HepG2 (cell line): ENCODE measurements at regions not wholly inside any gene's neighbourhood (a gene's known extent, or its start where the extent isn't known, plus 50 kb on each side); places are given as distances from the start of the nearest gene placed in this dataset.

Source experiments
- ATAC-seq: fragments of 200-7000 bp; cut with Tn5 transposase; 3 replicates; pipeline ENCODE4 v1.9.1; 2020; ENCODE audit warnings: mild to moderate bottlenecking, moderate library complexity
- BruUV-seq: library from RNA; stranded (reverse); fragments of 400-500 nt; replicated peaks from 2 replicates; lab custom pipeline; 2021; lab: Mats Ljungman, UMichigan
- CTCF ChIA-PET: fragments of 300-600 bp; formaldehyde crosslinking; extraction: SDS; loops from one replicate; lab custom pipeline; 2021; ENCODE audit warnings: low total read pairs, inconsistent platforms, low intra/inter-chr PET ratio; lab: Yijun Ruan, JAX
- POLR2A ChIA-PET: fragments of 350-600 bp; sonication (Branson Sonifier 250); formaldehyde crosslinking; loops from one replicate; lab custom pipeline; 2020; ENCODE audit warnings: antibody characterized with exemption, inconsistent platforms; lab: Yijun Ruan, JAX
- DNase-seq: peaks from one replicate; pipeline ENCODE4 v3.0.0-alpha.2; 2015; ENCODE audit warnings: low spot score
- FAIRE-seq: peaks from 3 replicates; lab custom pipeline; 2011; peaks lifted over from hg19 to GRCh38; lab: Jason Lieb, UNC
- H2AFZ ChIP-seq: one replicate; pipeline ENCODE4 v1.6.1; 2011; ENCODE audit warnings: low read length, inconsistent platforms
- H3K27ac ChIP-seq: fragments of 300-600 bp; 3 replicates; pipeline ENCODE4 v1.8.0; 2011; ENCODE audit warnings: mixed run types, mild to moderate bottlenecking, mixed read lengths, low read length, inconsistent platforms; ENCODE audit not compliant: insufficient read depth; ENCODE audit errors: extremely low read length
- H3K27me3 ChIP-seq, 2 experiments: fragments of 200-600 bp in 1 of 2; 2 replicates in 1 of 2; 3 replicates in 1 of 2; pipeline versions ENCODE4 v1.6.0 to v1.8.0; 2011; ENCODE audit warnings: low read length in 2 of 2, mild to moderate bottlenecking in 2 of 2, moderate library complexity in 2 of 2, inconsistent platforms in 1 of 2; ENCODE audit not compliant: insufficient read depth in 2 of 2, control insufficient read depth in 1 of 2
- H3K36me3 ChIP-seq, 2 experiments: fragments of 200-600 bp in 1 of 2; replicated peaks in 1 of 2; 2 replicates in 1 of 2; 3 replicates in 1 of 2; pipeline versions ENCODE4 v1.5.1 to v1.8.0; 2011; ENCODE audit warnings: low read length in 2 of 2, inconsistent platforms in 1 of 2; ENCODE audit not compliant: insufficient read depth in 2 of 2, control insufficient read depth in 1 of 2
- H3K4me1 ChIP-seq: 2 replicates; pipeline ENCODE4 v1.5.1; 2012; ENCODE audit warnings: low read length, inconsistent platforms; ENCODE audit not compliant: insufficient read depth
- H3K4me2 ChIP-seq: 2 replicates; pipeline ENCODE4 v1.6.0; 2011; ENCODE audit warnings: low read depth, low read length, inconsistent platforms
- H3K4me3 ChIP-seq, 3 experiments: fragments of 200-600 bp in 1 of 3; sonication (generic), shearing (Covaris generic) in 1 of 3; replicated peaks in 1 of 3; 2 replicates each; pipeline ENCODE4 v1.5.1; 2011 to 2016; ENCODE audit warnings: low read length in 3 of 3, inconsistent platforms in 2 of 3, low read depth in 2 of 3, mild to moderate bottlenecking in 2 of 3, control low read depth in 1 of 3, mixed read lengths in 1 of 3; ENCODE audit not compliant: insufficient read depth in 1 of 3
- H3K79me2 ChIP-seq: one replicate; pipeline ENCODE4 v1.6.1; 2011; ENCODE audit warnings: low read length, inconsistent platforms; ENCODE audit not compliant: insufficient read depth
- H3K9ac ChIP-seq: 2 replicates; pipeline ENCODE4 v1.6.0; 2011; ENCODE audit warnings: mild to moderate bottlenecking, low read depth, low read length, inconsistent platforms; ENCODE audit not compliant: insufficient read depth
- H3K9me3 ChIP-seq: 2 replicates; pipeline ENCODE4 v1.5.1; 2012; ENCODE audit warnings: mild to moderate bottlenecking, low read length
- H4K20me1 ChIP-seq: 2 replicates; pipeline ENCODE4 v1.6.0; 2011; ENCODE audit warnings: inconsistent platforms, mild to moderate bottlenecking, low read length, moderate library complexity; ENCODE audit not compliant: insufficient read depth
- MAFF ChIP-seq: IDR thresholded peaks from 2 replicates; pipeline ENCODE4 v1.6.1; 2011; ENCODE audit warnings: low read depth, low read length, improper control_type of control experiment
- MAFK ChIP-seq, 2 experiments: IDR thresholded peaks in 1 of 2; conservative IDR thresholded peaks in 1 of 2; 2 replicates each; pipeline ENCODE4 v1.6.1; 2011; ENCODE audit warnings: improper control_type of control experiment in 2 of 2, low read length in 2 of 2
- PBX2 ChIP-seq: IDR thresholded peaks from 2 replicates; pipeline ENCODE4 v1.6.1; 2016; ENCODE audit warnings: control low read depth
- RARA ChIP-seq: IDR thresholded peaks from 2 replicates; pipeline ENCODE4 v1.6.1; 2016; ENCODE audit warnings: missing genetic modification reagents, missing compliant biosample characterization
- ZNF33A ChIP-seq: sonication (generic); formaldehyde crosslinking; IDR thresholded peaks from 2 replicates; pipeline ENCODE4 v1.5.1; 2020; ENCODE audit warnings: missing genetic modification reagents, mild to moderate bottlenecking, moderate library complexity, borderline replicate concordance
- ZNF431 ChIP-seq: sonication (generic); formaldehyde crosslinking; IDR thresholded peaks from 2 replicates; pipeline ENCODE4 v1.9.0; 2022; ENCODE audit warnings: missing genetic modification reagents, low read depth, mild to moderate bottlenecking, borderline replicate concordance
- WGBS: methylation state at CpG from one replicate; pipeline ENCODE4 v1.1.6; 2017; ENCODE audit warnings: low lambda C conversion rate; 5-methylcytosine and 5-hydroxymethylcytosine counted together
- in situ Hi-C: cut with HindIII; loops from 2 replicates; pipeline ENCODE4 v1.10.0; 2017; ENCODE audit warnings: low pct_unique_long_range_greater_than_20kb; ENCODE audit not compliant: extremely low pct_ligation_motif_present
- intact Hi-C: fragments of 100-400 bp; cut with micrococcal nuclease; formaldehyde crosslinking; loops from one replicate; pipeline ENCODE4 v1.10.0; 2022; ENCODE audit not compliant: unreplicated experiment

GRCh38 chr12:22744197-22744596, 119.2 kb downstream of the ETNK1 start:
- H3K36me3 ChIP-seq: no peaks in the 10 kb centered on the region
- in situ Hi-C loops: no loop called here
- WGBS: 27% methylated on average over 1 of the region's 1 CpG
- TF ChIP-seq MAFF (peak; percentile 40; the same call in 1 of the 2 replicates), ZNF431 (CRISPR knock-in tag) (no peak), MAFK (conservative IDR thresholded peaks at IDR 0.05 in 1 of 2, IDR thresholded peaks at IDR 0.05 in 1 of 2; ENCODE audit: low read length in 2 of 2) (peak; percentile 28 to 61; a peak in 2 of 4 replicates), RARA (no peak)
- FAIRE-seq: no peak
- H3K27me3 ChIP-seq: no peaks in the 10 kb centered on the region; a peak in 1 of 5 replicates
- ATAC-seq: no peak
- POLR2A ChIA-PET: no interaction called here
- CTCF ChIA-PET: no interaction called here
- no peak overlapping the region for H2AFZ ChIP-seq
- DNase-seq: no peak
- BruUV-seq: no TSS peak
- no peak overlapping the region for H3K4me3 ChIP-seq
- no peaks in the 10 kb centered on the region for H4K20me1 ChIP-seq
- no peak overlapping the region for H3K9ac ChIP-seq
- no peaks in the 10 kb centered on the region for H3K79me2 ChIP-seq
- H3K4me1 ChIP-seq: no peaks in the 10 kb centered on the region
- no peak overlapping the region for H3K27ac ChIP-seq
- H3K4me2 ChIP-seq: no peak overlapping the region
- H3K9me3 ChIP-seq: no peaks in the 10 kb centered on the region
- intact Hi-C loops: no loop called here

- Histone ChIP-seq H3K4me1 (no peaks in the 10 kb centered on the region), H3K4me2 (no peak overlapping the region), H3K27me3 (no peaks in the 10 kb centered on the region; a peak in 1 of 5 replicates), H2AFZ (no peak overlapping the region), H3K9me3 (no peaks in the 10 kb centered on the region), H3K27ac (no peak overlapping the region), H3K79me2 (no peaks in the 10 kb centered on the region), H3K9ac (no peak overlapping the region), H3K36me3 (no peaks in the 10 kb centered on the region), H3K4me3 (no peak overlapping the region), H4K20me1 (no peaks in the 10 kb centered on the region)
- WGBS: 4% methylated on average over 3 of the region's 3 CpGs
- no peak for ATAC-seq
- BruUV-seq: no TSS peak
- in situ Hi-C loops: no loop called here
- no peak for FAIRE-seq
- no peak for TF ChIP-seq PBX2 (CRISPR knock-in tag)
- no peak for TF ChIP-seq ZNF33A (CRISPR knock-in tag)
- ChIA-PET CTCF (no interaction called here), POLR2A (no interaction called here)
- no peak for DNase-seq
- intact Hi-C loops: no loop called here
Measured at GRCh38 chr12:22746720-22747119, 121.7 kb downstream of the ETNK1 start.
